ENCODE measurements at regions not wholly inside any gene's neighbourhood (a gene's known extent, or its start where the extent isn't known, plus 50 kb on each side); places are given as distances from the start of the nearest gene placed in this dataset.

DNA sequence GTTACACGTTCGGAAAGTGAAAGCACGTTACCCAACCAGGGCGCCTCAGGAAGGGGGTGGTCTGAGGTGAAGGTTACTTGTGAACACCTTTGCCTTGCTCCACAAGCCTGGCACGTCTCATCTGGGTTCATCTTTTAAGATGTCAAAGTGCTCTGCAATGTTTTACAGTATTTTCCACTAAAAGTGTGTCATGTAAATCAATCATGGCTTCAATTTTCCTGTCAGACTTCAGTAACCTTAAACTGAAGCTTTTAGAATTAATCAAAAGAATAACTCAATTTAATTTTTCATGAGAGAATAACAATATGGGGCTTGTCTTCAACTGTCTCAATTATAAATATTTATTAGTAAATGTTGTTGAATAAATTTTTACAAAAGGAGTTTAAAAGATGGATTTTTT is 93.3 kb upstream of the FANCL start:
- no peak overlapping the region for H2AFZ ChIP-seq (ENCODE audit: low read length)
- FAIRE-seq (no peak), DNase-seq (ENCODE audit: low read depth in 1 of 2, low spot score in 2 of 2) (no peak)
- no peak overlapping the region for H2BK12ac ChIP-seq (ENCODE audit: low read depth, low read length)
- CTCF ChIA-PET (ENCODE audit: partially characterized antibody): interaction anchor here (2.2 kb wide), 1 partner anchor 219 kb away, joined by 8 read pairs; no protein-coding TSS in a partner anchor
- H2BK120ac ChIP-seq (replicated peaks; ENCODE audit: low read depth, low read length): no peak overlapping the region
- H2AK5ac ChIP-seq (ENCODE audit: low read depth, low read length): no peak overlapping the region
- no peak overlapping the region for H3K4ac ChIP-seq (replicated peaks; ENCODE audit: insufficient read length, low read depth, low read length)
- no peaks in the 10 kb centered on the region for H3K79me1 ChIP-seq (ENCODE audit: low read depth, low read length)
- H3K23me2 ChIP-seq (ENCODE audit: low read depth, low read length): no peaks in the 10 kb centered on the region
- no peak overlapping the region for H3K23ac ChIP-seq (ENCODE audit: insufficient read length)
- no peak overlapping the region for H3K27ac ChIP-seq (ENCODE audit: low read depth, low read length)
- no peaks in the 10 kb centered on the region for H3K36me3 ChIP-seq (ENCODE audit: control insufficient read depth in 2 of 4, insufficient read depth in 4 of 4, low read length in 3 of 4)
- no peak overlapping the region for H3K14ac ChIP-seq (ENCODE audit: insufficient read length)
- 80% methylated on average over 5 of the region's 5 CpGs; no CpG with 5 or more reads in 1 of the 2 experiments for WGBS, 2 experiments (ENCODE audit: extremely low coverage in 1 of 2, insufficient coverage in 1 of 2, insufficient read length in 1 of 2, insufficient replicate concordance in 2 of 2, low coverage in 1 of 2, low lambda C conversion rate in 2 of 2, missing lambda C conversion rate in 1 of 2)
- no peak overlapping the region for H4K8ac ChIP-seq (ENCODE audit: extremely low read depth, insufficient read depth, low read length)
- no peak overlapping the region for H4K5ac ChIP-seq (ENCODE audit: insufficient read length, low read depth, low read length)
- no peaks in the 10 kb centered on the region for H3K9me3 ChIP-seq (ENCODE audit: insufficient read depth in 2 of 2, low read depth in 1 of 2, low read length in 1 of 2)
- H2BK20ac ChIP-seq (ENCODE audit: low read length): no peak overlapping the region
- no peak overlapping the region for H2BK5ac ChIP-seq (ENCODE audit: low read depth, low read length)
- TF ChIP-seq SUZ12 (IDR thresholded peaks at IDR 0.05; ENCODE audit: low read length) (no peak), KDM4A (IDR thresholded peaks at IDR 0.05; ENCODE audit: low read depth, low read length, severe bottlenecking) (no peak), NANOG (IDR thresholded peaks at IDR 0.05; ENCODE audit: insufficient read depth, low read depth, low read length, poor library complexity, severe bottlenecking) (no peak), POU5F1 (IDR thresholded peaks at IDR 0.05; ENCODE audit: low read depth, low read length) (no peak), SP4 (IDR thresholded peaks at IDR 0.05; ENCODE audit: low read length) (no peak), SP1 (IDR thresholded peaks at IDR 0.05; ENCODE audit: low read depth, low read length) (no peak)
- TF ChIP-seq, protein P1, sequence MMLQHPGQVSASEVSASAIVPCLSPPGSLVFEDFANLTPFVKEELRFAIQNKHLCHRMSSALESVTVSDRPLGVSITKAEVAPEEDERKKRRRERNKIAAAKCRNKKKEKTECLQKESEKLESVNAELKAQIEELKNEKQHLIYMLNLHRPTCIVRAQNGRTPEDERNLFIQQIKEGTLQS (IDR thresholded peaks at IDR 0.05; ENCODE audit: insufficient read depth, low read depth, low read length): no peak
- no peak overlapping the region for H3K9ac ChIP-seq (replicated peaks in 1 of 4; ENCODE audit: extremely low read depth in 1 of 4, low read depth in 3 of 4, low read length in 3 of 4)
- H3K79me2 ChIP-seq (ENCODE audit: control insufficient read depth in 1 of 2, insufficient read depth in 2 of 2, low read length in 2 of 2): no peaks in the 10 kb centered on the region
- no peak overlapping the region for H3K18ac ChIP-seq (ENCODE audit: extremely low read depth, low read length)
- no peaks in the 10 kb centered on the region for H4K20me1 ChIP-seq (replicated peaks in 1 of 2; ENCODE audit: control insufficient read depth in 1 of 2, insufficient read depth in 2 of 2, low read length in 2 of 2)
- no peak overlapping the region for H2BK15ac ChIP-seq (ENCODE audit: low read length)
- H4K91ac ChIP-seq (replicated peaks; ENCODE audit: insufficient read length, low read length): no peak overlapping the region
- no peaks in the 10 kb centered on the region for H3K4me1 ChIP-seq (replicated peaks in 1 of 4; ENCODE audit: control insufficient read depth in 3 of 4, insufficient read depth in 4 of 4, low read length in 3 of 4)
- no peak overlapping the region for H3K4me3 ChIP-seq (ENCODE audit: extremely low read depth in 1 of 4, insufficient read depth in 2 of 4, low read depth in 3 of 4, low read length in 4 of 4)
- no peaks in the 10 kb centered on the region for H3K27me3 ChIP-seq (replicated peaks in 1 of 4; ENCODE audit: control insufficient read depth in 3 of 4, extremely low read depth in 1 of 4, insufficient read depth in 3 of 4, low read length in 3 of 4)
- POLR2A ChIA-PET (ENCODE audit: partially characterized antibody): no interaction called here
- H3K56ac ChIP-seq (replicated peaks; ENCODE audit: insufficient read length, low read depth, low read length): no peak overlapping the region
- no peak overlapping the region for H3K4me2 ChIP-seq (ENCODE audit: insufficient read depth in 1 of 2, low read depth in 2 of 2, low read length in 2 of 2)
